Amniotic stem cell (primary cell): ENCODE measurements at regions not wholly inside any gene's neighbourhood (a gene's known extent, or its start where the extent isn't known, plus 50 kb on each side); places are given as distances from the start of the nearest gene placed in this dataset.
"Not testable (repeated sequence)": the region's sequence is repeated elsewhere in the genome, so short reads cannot be mapped to it uniquely, and the experiment has no call there.

Experiments
- DNase-seq: peaks from one replicate; lab custom pipeline; 2025; lab: John Stamatoyannopoulos, UW

DNA sequence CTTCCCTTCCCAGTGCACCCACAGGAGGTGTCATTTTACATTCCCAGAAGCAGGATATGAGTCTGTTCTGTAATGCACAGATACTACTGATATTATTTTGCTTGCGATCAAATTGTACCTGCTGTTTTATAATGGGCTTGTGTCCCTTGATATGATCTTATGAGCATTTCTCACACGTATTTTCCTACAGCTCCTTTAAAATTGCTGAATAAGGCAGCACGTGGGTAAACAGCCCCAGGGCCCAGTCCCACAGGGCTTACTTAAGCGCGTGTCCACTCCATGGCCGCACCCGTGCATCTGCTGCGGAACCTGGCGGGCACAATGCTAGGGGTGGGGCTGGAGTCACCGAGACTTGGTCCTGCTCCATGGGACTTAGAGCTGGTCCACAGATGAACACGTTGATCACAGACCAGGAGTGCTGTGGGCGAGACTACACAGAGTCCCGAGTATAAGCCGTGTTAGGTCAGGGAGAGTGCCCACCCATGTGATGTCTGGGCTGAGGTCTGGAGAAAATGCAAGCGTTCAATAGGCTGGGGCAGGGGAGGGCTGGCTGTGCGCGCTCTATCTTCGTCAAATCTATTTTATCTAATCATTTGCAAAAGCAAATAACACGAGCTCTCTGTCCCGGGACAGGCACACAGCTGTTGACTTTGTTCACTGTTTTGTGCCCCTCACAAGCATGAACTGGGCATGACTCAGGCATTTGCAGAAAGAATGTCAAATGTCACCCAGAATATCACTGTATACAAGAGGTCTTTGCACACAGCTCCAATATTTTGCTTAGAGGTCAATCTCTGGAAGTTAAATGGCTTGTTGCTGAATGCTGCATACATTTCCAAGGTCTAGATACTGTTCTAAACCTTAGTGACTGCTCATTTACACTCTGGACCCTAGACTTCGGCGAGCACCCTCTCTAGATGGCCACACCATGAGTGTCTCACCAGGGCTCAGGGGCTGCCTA, 119.3 kb downstream of the CRYAA start:
- no peak for DNase-seq

DNA sequence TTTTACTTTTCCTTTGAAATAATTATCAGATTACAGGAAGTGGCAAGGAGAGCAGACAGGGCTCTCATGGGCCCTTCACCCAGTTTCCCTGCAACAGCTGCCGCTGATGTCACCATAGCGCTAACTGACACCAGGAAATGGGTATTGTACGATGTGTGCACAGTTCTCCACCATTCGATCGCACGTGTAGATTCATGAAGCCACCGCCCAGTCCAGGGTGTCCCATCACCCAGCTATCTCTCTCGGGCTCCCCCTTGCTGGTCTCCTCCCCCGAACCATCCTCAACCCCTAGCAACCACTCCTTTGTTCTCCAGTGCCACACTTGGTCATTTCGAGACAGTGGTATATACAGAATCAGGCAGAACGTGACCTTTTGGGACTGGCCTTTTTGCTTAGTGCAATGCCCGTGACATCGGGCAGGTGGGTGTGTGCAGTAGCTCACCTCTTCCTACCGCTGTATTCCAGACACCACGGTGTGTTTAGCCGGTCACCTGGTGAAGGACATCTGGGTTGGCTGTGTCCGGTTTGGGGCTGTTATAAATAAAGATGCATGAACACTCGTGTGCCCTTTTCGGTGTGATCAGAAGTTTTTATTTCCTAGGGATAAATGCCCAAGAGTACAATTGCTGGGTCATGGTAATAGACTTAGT, 118.4 kb downstream of the CRYAA start:
- DNase-seq = no peak

DNA sequence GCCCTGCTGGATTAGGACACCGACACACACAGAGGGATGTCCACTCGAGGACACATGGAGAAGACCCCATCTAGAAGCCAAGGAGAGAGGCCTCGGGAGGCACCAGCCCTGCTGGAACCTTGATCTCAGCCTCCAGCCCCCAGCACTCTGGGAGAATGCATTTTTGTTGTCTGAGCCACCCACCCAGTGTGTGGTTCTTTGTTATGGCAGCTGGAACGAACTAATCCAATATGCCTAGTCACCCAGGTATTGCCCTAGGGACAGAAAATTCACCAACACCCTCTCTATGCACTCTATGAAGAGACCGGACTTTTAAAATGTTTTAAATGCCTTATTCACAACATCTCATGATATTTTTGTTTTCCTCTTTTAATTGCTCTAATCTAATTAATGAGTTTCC, 117.4 kb downstream of the CRYAA start:
- no peak for DNase-seq

DNA sequence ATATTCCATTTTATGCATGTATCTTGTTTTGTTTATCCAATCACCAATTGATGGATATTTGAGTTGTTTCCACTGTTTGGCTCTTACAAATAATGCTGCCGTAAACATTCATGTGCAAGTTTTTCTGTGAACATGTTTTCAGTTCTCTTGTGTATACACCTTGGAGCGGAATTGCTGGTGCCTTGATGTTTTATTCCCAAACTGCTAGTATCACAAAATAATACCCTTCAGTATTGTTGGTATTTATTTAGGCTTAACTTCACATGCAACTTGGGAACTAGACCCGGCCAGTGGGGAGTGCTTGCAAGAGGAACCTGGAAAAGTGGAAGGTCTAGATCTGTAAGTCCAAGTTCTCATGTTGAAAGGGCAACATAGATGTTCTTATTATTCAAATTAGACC, 115.9 kb downstream of the CRYAA start:
- no peak for DNase-seq

DNA sequence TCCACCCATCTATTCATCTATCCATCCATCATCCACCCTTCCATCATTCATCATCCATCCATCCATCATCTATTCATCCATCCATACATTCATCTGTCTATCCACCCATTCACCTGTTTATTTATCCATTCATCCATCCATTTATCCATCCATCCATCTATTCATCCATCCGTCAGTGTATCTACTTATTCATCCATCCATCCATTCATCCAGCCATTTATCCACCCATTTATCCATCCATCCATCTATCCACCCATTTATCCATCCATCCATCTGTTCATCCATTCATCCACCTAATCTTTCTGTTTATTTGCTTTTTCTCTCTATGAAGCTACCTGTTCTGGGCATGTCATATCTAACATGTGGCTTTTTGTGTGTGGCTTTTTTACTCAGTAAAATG, 115.4 kb downstream of the CRYAA start:
- DNase-seq = no peak

DNA sequence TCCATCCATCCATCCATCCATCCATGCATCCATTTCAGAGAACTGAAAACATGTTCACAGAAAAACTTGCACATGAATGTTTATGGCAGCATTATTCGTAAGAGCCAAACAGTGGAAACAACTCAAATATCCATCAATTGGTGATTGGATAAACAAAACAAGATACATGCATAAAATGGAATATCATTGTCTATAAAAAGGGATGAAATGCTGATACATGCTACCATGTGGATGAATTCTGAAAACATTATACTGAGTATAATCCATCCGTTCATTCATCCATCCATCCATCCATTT, 115.1 kb downstream of the CRYAA start:
- not testable (repeated sequence) for DNase-seq

DNA sequence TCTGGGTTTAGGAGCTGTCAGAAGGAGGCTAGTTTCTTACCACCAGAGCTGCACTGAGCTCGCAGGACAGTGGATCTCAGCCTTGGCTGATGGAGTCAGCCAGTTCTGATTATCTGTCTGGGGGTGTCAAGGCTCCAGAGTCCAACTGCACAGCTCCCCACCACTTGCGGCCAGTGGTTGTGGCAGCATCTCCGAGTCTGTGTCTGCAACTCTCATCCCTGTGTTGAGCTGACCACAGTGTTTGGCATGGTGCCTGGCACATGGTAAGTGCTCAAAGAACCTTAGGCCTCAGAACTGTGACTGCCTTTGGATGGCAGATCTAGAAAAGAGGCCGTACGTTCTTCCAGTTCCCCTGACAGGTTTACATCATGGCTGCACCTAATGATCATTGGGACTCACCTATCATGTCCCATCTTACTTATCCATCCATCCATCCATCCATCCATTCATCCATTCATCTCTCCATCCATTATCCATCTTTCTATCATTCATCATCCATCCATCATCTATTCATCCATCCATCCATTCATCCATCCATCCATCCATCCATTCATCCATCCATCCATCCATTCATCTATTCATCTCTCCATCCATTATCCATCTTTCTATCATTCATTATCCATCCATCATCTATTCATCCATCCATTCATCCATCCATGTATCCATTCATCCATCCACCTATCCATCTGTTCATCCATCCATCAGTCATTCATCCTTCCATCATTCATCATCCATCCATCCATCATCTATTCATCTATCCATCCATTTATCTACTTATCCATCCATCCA, 114.5 kb downstream of the CRYAA start:
- no peak for DNase-seq

DNA sequence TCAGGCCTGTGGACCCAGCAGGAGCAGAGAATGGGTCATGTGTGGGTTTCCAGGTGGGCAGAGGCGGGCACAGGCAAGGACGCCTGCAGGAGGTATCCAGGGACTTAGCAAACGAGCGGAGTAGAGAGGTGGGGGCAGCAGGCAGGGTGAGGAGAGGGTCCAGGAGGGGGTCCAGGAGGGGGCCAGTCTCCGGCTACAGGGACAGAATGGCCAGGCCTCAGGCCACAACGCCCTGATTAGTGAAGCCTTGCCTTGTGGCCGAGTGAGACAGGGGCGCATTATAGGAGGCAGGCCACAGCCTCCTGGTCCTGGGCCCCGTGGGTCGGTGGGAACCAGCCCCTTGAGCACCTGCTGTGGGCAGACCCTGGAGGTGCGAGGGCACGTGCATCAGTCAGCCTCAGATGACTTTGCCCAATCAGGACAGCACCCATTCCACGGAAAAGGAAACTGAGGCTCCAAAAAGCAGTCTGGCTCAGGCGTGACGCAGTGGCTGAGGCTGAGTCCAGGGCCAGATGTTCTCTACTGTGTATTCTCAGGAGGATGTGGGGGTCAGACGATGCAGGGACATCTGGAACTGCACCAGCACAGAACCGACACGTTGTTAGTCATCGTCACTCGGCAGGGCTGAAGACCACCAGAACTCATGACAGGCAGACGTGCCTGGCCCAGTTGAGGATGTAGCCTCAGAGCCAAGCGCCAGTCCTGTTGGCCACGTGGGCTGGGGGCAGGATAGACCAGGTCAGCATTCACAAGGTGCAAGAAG, 113.7 kb downstream of the CRYAA start:
- no peak for DNase-seq

DNA sequence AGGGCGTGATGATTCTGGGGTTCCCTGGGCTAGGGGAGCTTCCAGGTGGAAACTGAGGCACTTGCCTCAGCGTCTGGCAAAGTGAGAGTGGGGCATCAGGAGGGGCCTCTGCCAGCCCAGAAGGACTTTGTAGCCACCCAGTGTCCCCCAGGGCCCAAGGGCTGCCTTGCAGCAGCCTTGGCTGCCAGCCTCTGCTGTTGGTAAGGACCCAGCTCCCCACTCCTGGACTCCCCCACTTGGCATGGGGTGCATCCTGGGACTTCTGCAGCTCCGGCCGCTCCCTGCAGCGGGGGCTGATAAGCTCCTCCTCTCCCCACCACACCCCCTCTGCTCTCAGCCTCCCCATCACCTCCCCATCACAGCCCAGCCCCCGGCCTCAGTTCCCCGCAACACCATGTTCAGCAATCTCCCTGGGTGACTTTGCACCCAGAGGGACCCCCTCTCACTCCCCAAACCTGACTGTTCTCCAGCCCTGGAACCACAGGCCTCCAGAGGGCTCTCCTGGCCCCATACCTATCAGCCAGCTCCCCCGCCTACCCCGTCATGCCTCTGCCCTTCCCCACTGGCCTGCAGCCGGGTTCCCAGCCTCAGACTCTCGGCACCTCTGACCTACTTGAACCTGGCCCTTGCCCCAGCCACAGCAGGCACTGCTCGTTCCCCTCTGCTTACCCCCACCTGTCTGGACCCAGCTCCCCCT, 113.0 kb downstream of the CRYAA start:
- no peak for DNase-seq

DNA sequence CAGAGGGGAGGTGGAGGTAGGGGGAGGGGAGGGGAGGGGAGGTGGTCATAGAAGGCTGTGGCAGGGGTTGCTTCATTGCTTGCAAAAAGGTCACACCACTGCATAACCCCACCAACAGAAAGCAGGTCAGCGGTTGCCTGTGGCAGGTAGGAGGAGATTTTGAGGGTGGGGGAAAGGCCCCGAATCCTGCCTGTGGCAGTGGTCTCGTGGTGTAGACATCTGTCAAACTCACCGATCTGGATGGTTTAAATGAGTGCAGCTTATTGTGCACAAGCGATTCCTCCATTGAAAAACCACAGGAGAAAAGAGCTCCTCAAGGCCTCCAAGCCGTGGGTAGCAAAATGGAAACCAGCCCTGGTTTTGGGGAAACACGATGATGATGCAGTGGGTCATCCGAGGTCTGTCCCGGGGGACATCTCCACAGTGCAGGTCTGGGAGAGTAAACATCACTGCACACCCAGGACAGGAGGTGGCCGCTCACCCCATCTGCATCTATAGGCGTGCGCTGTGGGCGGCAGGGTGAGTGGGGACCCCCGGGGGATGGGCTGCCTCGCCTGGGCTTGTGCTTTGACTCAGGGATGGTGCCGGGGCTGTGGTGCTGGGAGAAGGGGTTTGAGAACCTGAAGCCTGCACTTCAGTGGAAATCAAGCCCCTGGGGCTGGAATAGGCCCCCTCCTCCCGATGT, 112.3 kb downstream of the CRYAA start:
- no peak for DNase-seq

DNA sequence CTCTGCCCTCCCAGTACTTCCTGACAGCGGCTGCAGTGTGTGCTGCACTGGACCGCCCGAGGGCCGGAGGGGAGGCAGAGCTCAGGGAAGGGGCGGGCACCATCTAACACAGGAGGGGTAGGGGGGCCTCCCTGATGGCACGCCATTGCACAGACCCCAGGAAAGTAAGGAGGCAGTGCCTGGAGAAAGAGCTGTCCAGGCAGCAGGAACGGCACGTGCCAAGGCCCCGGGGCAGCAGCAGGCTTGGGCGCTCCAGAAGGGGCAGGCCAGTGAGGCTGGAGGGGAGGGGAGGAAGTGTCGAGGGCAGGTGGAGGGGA, 110.7 kb downstream of the CRYAA start:
- DNase-seq = no peak

DNA sequence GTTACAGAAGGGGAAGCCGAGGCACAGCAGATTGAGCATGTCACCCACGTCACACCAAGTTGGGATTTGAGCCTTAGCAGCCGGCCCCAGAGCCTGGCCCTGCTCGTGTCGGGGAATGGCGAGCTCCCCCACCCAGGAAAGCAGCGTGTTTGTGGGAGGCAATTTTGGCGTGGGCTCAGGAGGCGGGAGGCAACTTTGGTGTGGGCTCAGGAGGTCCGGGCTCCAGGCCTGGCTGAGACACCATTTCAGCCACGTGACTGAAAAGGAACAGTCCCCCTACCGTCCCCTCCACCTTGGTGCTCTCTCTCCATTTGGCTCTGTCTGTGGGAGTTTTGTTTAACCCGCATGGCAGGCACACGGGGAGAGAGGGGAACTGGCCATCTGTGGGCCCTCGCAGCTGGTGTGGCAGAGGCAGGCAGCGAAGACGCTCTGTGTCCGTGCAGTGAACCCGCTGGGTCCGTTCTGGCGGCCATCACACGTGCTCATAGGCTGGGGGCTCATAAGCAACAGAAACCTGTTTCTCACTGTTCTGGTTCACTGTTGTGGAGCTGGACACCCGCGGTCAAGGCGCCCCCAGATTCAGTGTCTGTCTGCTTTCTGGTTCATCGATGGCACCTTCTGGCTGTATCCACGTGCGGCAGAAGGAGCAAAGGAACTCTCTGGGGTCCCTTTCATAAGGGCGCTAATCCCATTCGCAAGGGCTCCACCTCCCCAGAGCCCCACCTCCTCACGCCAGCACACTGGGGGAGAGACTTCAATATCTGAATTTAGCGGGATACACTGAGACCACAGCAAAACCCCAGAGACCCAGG, 110.2 kb downstream of the CRYAA start:
- no peak for DNase-seq

DNA sequence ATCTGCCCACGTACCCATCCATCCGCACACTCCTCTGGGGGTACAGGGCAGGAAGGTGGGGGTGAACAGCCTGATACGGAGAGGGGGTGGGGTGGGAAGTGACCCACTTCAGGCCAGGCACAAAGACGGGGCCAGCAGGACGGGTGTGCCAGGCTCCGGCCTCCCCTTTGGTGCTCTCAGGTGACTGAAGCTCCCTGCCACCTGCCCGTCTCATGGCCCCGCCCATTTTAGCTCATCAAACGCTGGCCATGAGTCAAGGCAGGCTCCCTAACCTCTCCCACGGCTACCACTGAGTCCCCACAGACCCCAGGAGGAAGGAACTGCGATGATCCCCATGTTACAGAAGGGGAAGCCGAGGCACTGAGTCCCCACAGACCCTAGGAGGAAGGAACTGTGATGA, 109.6 kb downstream of the CRYAA start:
- no peak for DNase-seq

DNA sequence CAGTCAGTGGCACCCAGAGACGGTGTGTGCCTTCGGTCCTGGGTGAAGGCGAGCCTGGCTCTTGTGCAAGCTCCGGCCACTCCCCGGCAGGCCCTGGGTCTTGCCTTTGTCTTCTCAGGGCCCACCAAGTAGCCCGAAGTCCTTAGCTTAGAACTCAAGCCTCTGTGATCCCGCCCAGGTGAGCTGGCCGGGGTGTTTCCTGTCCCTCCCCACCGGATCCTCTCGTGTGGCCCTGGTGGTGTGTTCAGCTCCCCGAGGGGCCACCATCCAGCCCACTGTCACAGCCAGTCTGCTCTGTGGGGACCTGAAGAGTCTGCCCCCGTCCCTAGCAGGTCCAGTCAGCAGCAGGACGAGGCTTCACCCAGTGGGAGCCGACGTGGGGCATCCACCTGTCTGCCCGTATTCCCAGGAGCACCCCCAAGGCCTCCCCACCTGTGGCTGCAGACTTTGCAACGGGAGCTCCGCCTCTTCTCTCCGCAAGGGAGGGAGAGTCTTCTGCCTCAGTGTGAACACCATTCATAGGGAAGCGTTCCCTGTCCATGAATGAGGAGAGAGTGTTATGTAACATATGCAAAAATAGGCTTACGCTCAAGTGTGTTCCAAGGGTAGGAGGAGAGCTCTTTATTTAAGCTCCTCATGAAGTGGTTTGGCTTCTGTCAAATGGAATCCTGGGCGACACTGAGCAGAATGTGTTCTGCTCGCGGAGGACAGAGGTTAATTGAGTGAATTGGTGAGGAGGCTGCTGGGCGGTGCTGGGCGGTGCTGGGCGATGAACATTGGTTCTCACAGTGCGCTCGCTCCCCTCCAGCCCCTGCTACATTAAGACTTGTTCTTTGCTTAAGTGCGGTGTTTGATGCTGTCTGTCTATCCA, 108.9 kb downstream of the CRYAA start:
- no peak for DNase-seq

DNA sequence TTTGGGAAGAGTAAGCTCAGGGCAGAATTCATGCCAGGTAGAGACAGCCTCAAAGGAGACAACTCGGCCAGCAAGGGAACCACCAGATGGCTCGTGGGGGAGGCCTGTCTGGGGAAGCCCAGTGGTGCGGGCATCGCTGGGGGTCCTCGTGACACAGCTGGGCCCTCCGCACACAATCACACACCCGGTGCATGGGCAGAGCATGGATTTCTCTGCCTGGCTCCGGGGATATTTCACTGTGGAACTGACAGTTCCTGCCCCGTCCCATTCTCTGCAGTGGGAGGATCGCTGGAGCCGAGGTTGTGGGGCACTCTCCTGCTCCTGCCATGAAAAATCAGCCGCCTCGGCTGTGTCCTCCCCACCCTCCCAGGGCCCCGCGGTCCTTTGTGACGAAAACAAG, 108.0 kb downstream of the CRYAA start:
- no peak for DNase-seq

DNA sequence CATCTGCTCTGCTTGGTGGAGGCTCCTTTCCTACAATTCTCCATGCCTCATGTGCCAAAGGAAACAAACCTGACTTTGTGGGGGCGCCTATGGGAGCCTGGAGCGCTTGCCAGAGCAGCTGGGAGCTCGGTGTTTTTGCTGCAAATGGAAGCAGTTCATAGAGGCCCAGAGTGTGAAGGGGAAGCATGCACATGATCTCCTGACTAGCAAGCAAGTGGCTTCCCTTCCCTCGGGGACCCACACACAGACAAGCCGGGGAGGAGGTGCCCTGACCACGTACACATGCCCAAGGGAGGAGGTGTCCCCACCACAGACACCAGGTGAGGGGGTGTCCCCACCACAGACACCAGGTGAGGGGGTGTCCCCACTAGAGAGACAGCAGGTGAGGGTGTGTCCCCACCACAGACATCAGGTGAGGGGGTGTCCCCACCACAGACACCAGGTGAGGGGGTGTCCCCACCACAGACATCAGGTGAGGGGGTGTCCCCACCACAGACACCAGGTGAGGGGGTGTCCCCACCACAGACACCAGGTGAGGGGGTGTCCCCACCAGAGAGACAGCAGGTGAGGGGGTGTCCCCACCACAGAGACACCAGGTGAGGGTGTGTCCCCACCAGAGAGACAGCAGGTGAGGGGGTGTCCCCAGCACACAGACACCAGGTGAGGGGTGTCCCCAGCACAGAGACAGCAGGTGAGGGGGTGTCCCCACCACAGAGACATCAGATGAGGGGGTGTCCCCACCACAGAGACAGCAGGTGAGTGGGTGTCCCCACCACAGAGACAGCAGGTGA, 106.8 kb downstream of the CRYAA start:
- DNase-seq = no peak

DNA sequence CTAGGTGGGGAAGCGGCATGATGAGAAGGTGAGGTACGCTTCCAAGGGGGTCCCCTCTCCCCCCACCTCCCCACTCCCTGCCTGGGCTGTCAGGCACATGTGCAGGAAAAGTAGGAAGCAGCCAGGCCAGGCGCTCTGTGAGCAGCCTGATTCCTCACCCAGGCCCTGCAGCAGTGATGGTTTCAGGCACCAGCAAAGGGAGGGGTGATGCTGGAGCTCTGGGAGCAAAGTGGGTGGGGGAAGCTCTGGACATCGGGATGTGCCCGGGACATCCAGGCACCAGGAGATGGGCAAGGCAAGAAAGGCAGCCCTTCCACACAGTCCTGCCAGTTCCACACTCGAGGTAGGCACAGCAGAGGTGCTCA, 106.1 kb downstream of the CRYAA start:
- DNase-seq = no peak
